ENCODE measurements at regions not wholly inside any gene's neighbourhood (a gene's known extent, or its start where the extent isn't known, plus 50 kb on each side); places are given as distances from the start of the nearest gene placed in this dataset.

DNA sequence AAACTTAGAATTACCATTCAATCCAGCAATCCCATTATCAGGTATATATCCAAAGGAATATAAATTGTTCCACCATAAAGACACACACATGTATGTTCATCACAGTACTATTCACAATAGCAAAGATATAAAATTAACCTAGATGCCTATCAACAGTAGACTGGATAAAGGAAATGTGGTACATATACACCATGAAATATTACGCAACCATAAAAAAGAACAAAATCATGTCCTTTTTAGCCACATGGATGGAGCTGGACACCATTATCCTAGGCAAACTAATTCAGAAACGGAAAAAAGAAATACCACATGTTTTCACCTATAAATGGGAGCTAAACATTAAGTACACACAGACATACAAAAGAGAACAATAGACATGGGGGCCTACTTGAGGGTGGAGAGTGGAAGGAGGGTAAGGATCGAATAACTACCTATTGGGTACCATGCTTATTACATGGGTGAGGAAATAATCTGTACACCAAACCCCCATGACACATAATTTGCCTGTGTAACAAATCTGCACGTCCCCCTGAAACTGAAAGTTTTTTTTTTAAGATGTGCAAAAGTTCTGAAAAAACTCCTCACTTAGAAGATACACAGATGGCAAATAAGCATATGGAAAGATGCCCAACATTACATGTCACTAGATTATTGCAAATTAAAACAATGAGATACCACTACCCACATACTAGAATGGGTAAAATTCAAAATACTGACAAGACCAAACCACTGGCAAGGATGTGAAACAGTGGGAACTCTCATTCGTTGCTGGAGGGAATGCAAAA is 313.0 kb upstream of the CD180 start:
- Histone ChIP-seq H3K9me3 (ENCODE audit: control insufficient read depth, low read depth, low read length) (no peaks in the 10 kb centered on the region), H2BK15ac (ENCODE audit: low read depth, low read length) (no peak overlapping the region), H3K9ac (ENCODE audit: extremely low read depth, insufficient read length, low read length) (no peak overlapping the region), H2BK5ac (ENCODE audit: insufficient read length, low read length) (no peak overlapping the region), H3K4ac (ENCODE audit: low read depth, low read length) (no peak overlapping the region), H3K79me2 (ENCODE audit: insufficient read depth, low read length) (no peaks in the 10 kb centered on the region), H2BK12ac (ENCODE audit: insufficient read length, low read depth, low read length) (no peak overlapping the region), H4K91ac (ENCODE audit: insufficient read length, low read depth, low read length) (no peak overlapping the region), H4K5ac (ENCODE audit: insufficient read length, low read depth, low read length) (no peak overlapping the region), H3K79me1 (ENCODE audit: insufficient read depth, low read depth, low read length, poor library complexity, severe bottlenecking) (no peaks in the 10 kb centered on the region), H3K27ac (ENCODE audit: insufficient read length, low read depth, low read length) (no peak overlapping the region), H3K4me1 (ENCODE audit: insufficient read depth, low read length) (no peaks in the 10 kb centered on the region), H3K4me2 (ENCODE audit: insufficient read depth, insufficient read length, low read length) (no peak overlapping the region), H2AK5ac (ENCODE audit: insufficient read length, low read length) (no peak overlapping the region), H3K27me3 (ENCODE audit: insufficient read depth, low read length) (no peaks in the 10 kb centered on the region), H3K14ac (ENCODE audit: insufficient read depth, low read length) (no peak overlapping the region), H2BK120ac (ENCODE audit: low read depth, low read length, poor library complexity, severe bottlenecking) (no peak overlapping the region), H3K23me2 (ENCODE audit: insufficient read length, low read depth, low read length, poor library complexity, severe bottlenecking) (no peaks in the 10 kb centered on the region), H4K20me1 (ENCODE audit: control insufficient read depth, insufficient read depth, insufficient read length) (no peaks in the 10 kb centered on the region), H2BK20ac (ENCODE audit: low read depth, low read length, poor library complexity, severe bottlenecking) (no peak overlapping the region), H3K56ac (ENCODE audit: insufficient read length, low read depth, low read length) (no peak overlapping the region), H3K23ac (ENCODE audit: insufficient read length, low read depth, low read length) (no peak overlapping the region), H4K8ac (replicated peaks; ENCODE audit: insufficient read length, low read depth, low read length) (no peak overlapping the region), H3K18ac (ENCODE audit: insufficient read length, low read depth, low read length) (no peak overlapping the region), H3T11ph (ENCODE audit: low read length) (no peak overlapping the region), H2AFZ (ENCODE audit: low read length) (no peak overlapping the region)
- H3K36me3 Mint-ChIP-seq (ENCODE audit: insufficient read depth in 1 of 3, low read depth in 3 of 3) = no peaks in the 10 kb centered on the region
- H3K27me3 Mint-ChIP-seq (ENCODE audit: low read depth) = no peaks in the 10 kb centered on the region
- H3K4me3 Mint-ChIP-seq = no peak overlapping the region
- TF ChIP-seq, protein P1, sequence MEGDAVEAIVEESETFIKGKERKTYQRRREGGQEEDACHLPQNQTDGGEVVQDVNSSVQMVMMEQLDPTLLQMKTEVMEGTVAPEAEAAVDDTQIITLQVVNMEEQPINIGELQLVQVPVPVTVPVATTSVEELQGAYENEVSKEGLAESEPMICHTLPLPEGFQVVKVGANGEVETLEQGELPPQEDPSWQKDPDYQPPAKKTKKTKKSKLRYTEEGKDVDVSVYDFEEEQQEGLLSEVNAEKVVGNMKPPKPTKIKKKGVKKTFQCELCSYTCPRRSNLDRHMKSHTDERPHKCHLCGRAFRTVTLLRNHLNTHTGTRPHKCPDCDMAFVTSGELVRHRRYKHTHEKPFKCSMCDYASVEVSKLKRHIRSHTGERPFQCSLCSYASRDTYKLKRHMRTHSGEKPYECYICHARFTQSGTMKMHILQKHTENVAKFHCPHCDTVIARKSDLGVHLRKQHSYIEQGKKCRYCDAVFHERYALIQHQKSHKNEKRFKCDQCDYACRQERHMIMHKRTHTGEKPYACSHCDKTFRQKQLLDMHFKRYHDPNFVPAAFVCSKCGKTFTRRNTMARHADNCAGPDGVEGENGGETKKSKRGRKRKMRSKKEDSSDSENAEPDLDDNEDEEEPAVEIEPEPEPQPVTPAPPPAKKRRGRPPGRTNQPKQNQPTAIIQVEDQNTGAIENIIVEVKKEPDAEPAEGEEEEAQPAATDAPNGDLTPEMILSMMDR (conservative IDR thresholded peaks at IDR 0.05) = no peak
- peaks cover 3 to 7% of the 10 kb centered on the region in 2 experiments; a peak in 3 of 4 replicates for H3K4me1 Mint-ChIP-seq
- no peaks in the 10 kb centered on the region; a peak in 1 of 5 replicates for H3K9me3 Mint-ChIP-seq
- no CpG with 5 or more reads among the region's 5 CpGs for WGBS (ENCODE audit: extremely low coverage, insufficient read length, low lambda C conversion rate)
- DNase-seq = no peak
- H3K27ac Mint-ChIP-seq = no peak overlapping the region
